SH-SY5Y (cell line): ENCODE measurements at regions not wholly inside any gene's neighbourhood (a gene's known extent, or its start where the extent isn't known, plus 50 kb on each side); places are given as distances from the start of the nearest gene placed in this dataset.

ENCODE experiments used
- GATA2 ChIP-seq: IDR thresholded peaks from 2 replicates; pipeline ENCODE4 v1.6.1; 2011; ENCODE audit warnings: mild to moderate bottlenecking, low read depth, low read length
- GATA3 ChIP-seq: IDR thresholded peaks from 2 replicates; pipeline ENCODE4 v1.6.1; 2011; ENCODE audit warnings: low read depth, mild to moderate bottlenecking, low read length, moderate library complexity

DNA sequence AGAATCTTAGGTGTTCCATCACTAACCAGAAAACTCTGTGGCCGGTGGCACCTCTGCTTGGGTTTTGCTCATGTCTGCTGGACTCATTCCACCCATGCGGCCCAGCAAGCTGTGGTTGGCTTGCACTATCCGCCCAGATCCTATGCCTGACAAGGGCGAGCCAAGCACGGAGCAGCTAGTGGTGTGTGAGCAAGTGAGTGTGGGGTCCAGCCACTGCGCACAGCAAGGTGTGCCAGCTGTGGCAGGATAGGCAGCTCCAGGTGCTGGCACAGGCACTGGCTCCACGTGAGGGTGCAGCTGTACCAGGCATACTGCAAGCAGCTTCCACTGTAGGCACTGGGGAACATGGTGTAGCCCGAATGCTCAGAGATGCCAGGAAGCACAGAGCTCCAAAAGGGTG is 813.7 kb upstream of the CNTN5 start:
- no peak for TF ChIP-seq GATA3
- TF ChIP-seq GATA2: no peak
